PC-3 (cell line): ENCODE measurements at regions not wholly inside any gene's neighbourhood (a gene's known extent, or its start where the extent isn't known, plus 50 kb on each side); places are given as distances from the start of the nearest gene placed in this dataset.

Source experiments
- ATAC-seq: fragments of 200-7000 bp; cut with Tn5 transposase; 2 replicates; pipeline ENCODE4 v1.9.1; 2020; ENCODE audit warnings: mild to moderate bottlenecking, moderate library complexity
- BruUV-seq: library from RNA; stranded (reverse); fragments of 400-500 nt; replicated peaks from 2 replicates; lab custom pipeline; 2021; lab: Mats Ljungman, UMichigan
- CTCF ChIA-PET: fragments of 300-600 bp; sonication (Branson Sonifier 250); formaldehyde crosslinking; loops from one replicate; lab custom pipeline; 2022; ENCODE audit warnings: antibody characterized with exemption; lab: Charles Lee
- POLR2A ChIA-PET: fragments of 300-600 bp; sonication (Branson Sonifier 250); formaldehyde crosslinking; loops from one replicate; lab custom pipeline; 2022; ENCODE audit warnings: antibody characterized with exemption; ENCODE audit not compliant: unreplicated experiment; lab: Charles Lee
- DNase-seq: peaks from one replicate; pipeline ENCODE4 v3.0.0-alpha.2; 2015
- H2AFZ ChIP-seq: fragments of 300-600 bp; sonication (generic); 2 replicates; pipeline ENCODE4 v1.6.0; 2016; ENCODE audit warnings: antibody characterized with exemption, low read length
- H3F3A ChIP-seq: fragments of 300-600 bp; sonication (generic); one replicate; pipeline ENCODE4 v1.6.0; 2017; ENCODE audit warnings: antibody characterized with exemption, low read length, control low read depth, mild to moderate bottlenecking; ENCODE audit not compliant: unreplicated experiment
- H3K27ac ChIP-seq: fragments of 300-600 bp; sonication (generic); 2 replicates; pipeline ENCODE4 v1.5.1; 2016; ENCODE audit warnings: mild to moderate bottlenecking, low read length
- H3K27me3 ChIP-seq: fragments of 300-600 bp; sonication (generic); 2 replicates; pipeline ENCODE4 v1.6.1; 2016; ENCODE audit warnings: low read length, mixed read lengths
- H3K36me3 ChIP-seq: fragments of 300-600 bp; sonication (generic); 2 replicates; pipeline ENCODE4 v1.6.1; 2016; ENCODE audit warnings: low read depth, mixed run types, low read length, mixed read lengths
- H3K4me1 ChIP-seq: fragments of 300-600 bp; sonication (generic); 2 replicates; pipeline ENCODE4 v1.5.1; 2016; ENCODE audit warnings: low read length; ENCODE audit not compliant: insufficient read depth
- H3K4me2 ChIP-seq: fragments of 300-600 bp; sonication (generic); 2 replicates; pipeline ENCODE4 v1.6.0; 2016; ENCODE audit warnings: low read length
- H3K4me3 ChIP-seq: fragments of 300-600 bp; sonication (generic); 2 replicates; pipeline ENCODE4 v1.5.1; 2016; ENCODE audit warnings: mild to moderate bottlenecking, low read length, mixed read lengths
- H3K79me2 ChIP-seq: fragments of 300-600 bp; sonication (generic); 2 replicates; pipeline ENCODE4 v1.6.1; 2017; ENCODE audit warnings: low read length, mixed read lengths
- H3K9ac ChIP-seq: fragments of 300-600 bp; sonication (generic); 2 replicates; pipeline ENCODE4 v1.6.0; 2016; ENCODE audit warnings: mild to moderate bottlenecking, low read length
- H3K9me2 ChIP-seq: fragments of 300-600 bp; sonication (generic); replicated peaks from 2 replicates; pipeline ENCODE4 v1.6.1; 2016; ENCODE audit warnings: mixed run types, low read length, mixed read lengths
- H3K9me3 ChIP-seq: fragments of 300-600 bp; sonication (generic); 2 replicates; pipeline ENCODE4 v1.6.1; 2016; ENCODE audit warnings: low read length, mixed read lengths
- H4K20me1 ChIP-seq: fragments of 300-600 bp; sonication (generic); 2 replicates; pipeline ENCODE4 v1.6.1; 2016; ENCODE audit warnings: low read length, mixed read lengths
- CTCF ChIP-seq: fragments of 300-600 bp; sonication (generic); conservative IDR thresholded peaks from 2 replicates; pipeline ENCODE4 v1.5.1; 2017; ENCODE audit warnings: antibody characterized with exemption, low read depth, mild to moderate bottlenecking, low read length
- EZH2 ChIP-seq: fragments of 300-600 bp; sonication (generic); IDR thresholded peaks from one replicate; pipeline ENCODE4 v1.6.1; 2017; ENCODE audit warnings: antibody characterized with exemption, mild to moderate bottlenecking, low read length; ENCODE audit not compliant: unreplicated experiment
- EZH2phosphoT487 ChIP-seq: fragments of 300-600 bp; sonication (generic); IDR thresholded peaks from 2 replicates; pipeline ENCODE4 v1.6.1; 2018; ENCODE audit warnings: mild to moderate bottlenecking, antibody characterized with exemption, low read length, borderline replicate concordance
- intact Hi-C: fragments of 100-400 bp; cut with micrococcal nuclease; formaldehyde crosslinking; loops from 2 replicates; pipeline ENCODE4 v1.9.0; 2023

- no peak overlapping the region for H3K9ac ChIP-seq
- H3K4me3 ChIP-seq, result no peak overlapping the region
- H3F3A ChIP-seq, result no peaks in the 10 kb centered on the region
- intact Hi-C loops, result no loop called here
- peaks cover 78% of the 10 kb centered on the region for H3K27me3 ChIP-seq
- ATAC-seq (no peak), DNase-seq (no peak)
- no TSS peak for BruUV-seq
- TF ChIP-seq EZH2 (no peak), CTCF (no peak), EZH2phosphoT487 (no peak)
- ChIA-PET POLR2A (no interaction called here), CTCF (no interaction called here)
- H3K4me1 ChIP-seq, result no peaks in the 10 kb centered on the region
- no peak overlapping the region for H2AFZ ChIP-seq
- H3K4me2 ChIP-seq, result no peak overlapping the region
- H3K27ac ChIP-seq, result no peak overlapping the region
- no peaks in the 10 kb centered on the region for H4K20me1 ChIP-seq
- H3K9me2 ChIP-seq, result no peaks in the 10 kb centered on the region
- no peaks in the 10 kb centered on the region; the same call in 1 of the 2 replicates for H3K9me3 ChIP-seq
- H3K79me2 ChIP-seq, result no peaks in the 10 kb centered on the region
- no peaks in the 10 kb centered on the region for H3K36me3 ChIP-seq
These were observed 113.7 kb upstream of the NECTIN1 start for GRCh38 chr11:119842731-119843130.

- TF ChIP-seq CTCF (no peak), EZH2 (no peak), EZH2phosphoT487 (no peak)
- Histone ChIP-seq H3K4me1 (no peaks in the 10 kb centered on the region), H3K4me2 (no peak overlapping the region), H3K9ac (no peak overlapping the region), H2AFZ (no peak overlapping the region), H3K79me2 (no peaks in the 10 kb centered on the region), H3K36me3 (no peaks in the 10 kb centered on the region), H3K27ac (no peak overlapping the region), H3K4me3 (no peak overlapping the region), H3K9me2 (no peaks in the 10 kb centered on the region), H3K9me3 (no peaks in the 10 kb centered on the region), H3F3A (no peaks in the 10 kb centered on the region), H3K27me3 (peaks cover 74% of the 10 kb centered on the region), H4K20me1 (no peaks in the 10 kb centered on the region)
- no peak for ATAC-seq
- no TSS peak for BruUV-seq
- ChIA-PET CTCF (no interaction called here), POLR2A (no interaction called here)
- intact Hi-C loops, result no loop called here
- no peak for DNase-seq
These were observed 110.6 kb upstream of the NECTIN1 start for GRCh38 chr11:119839476-119840133.

- peaks cover 84% of the 10 kb centered on the region for H3K27me3 ChIP-seq
- no peaks in the 10 kb centered on the region for H3K9me3 ChIP-seq
- no peak overlapping the region for H3K4me2 ChIP-seq
- BruUV-seq, result no TSS peak
- H3K36me3 ChIP-seq, result no peaks in the 10 kb centered on the region
- no peaks in the 10 kb centered on the region for H3K4me1 ChIP-seq
- no peak for TF ChIP-seq CTCF
- no peak overlapping the region for H2AFZ ChIP-seq
- ChIA-PET CTCF (no interaction called here), POLR2A (no interaction called here)
- H3K79me2 ChIP-seq, result no peaks in the 10 kb centered on the region
- intact Hi-C loops, result no loop called here
- no peak overlapping the region for H3K4me3 ChIP-seq
- H3K9ac ChIP-seq, result no peak overlapping the region
- H4K20me1 ChIP-seq, result no peaks in the 10 kb centered on the region
- H3F3A ChIP-seq, result no peaks in the 10 kb centered on the region
- ATAC-seq (no peak), DNase-seq (no peak)
- no peaks in the 10 kb centered on the region for H3K9me2 ChIP-seq
- no peak overlapping the region for H3K27ac ChIP-seq
These were observed 106.8 kb upstream of the NECTIN1 start for GRCh38 chr11:119835753-119836152.
